Left ventricle myocardium superior (tissue), 1 donor: ENCODE measurements at regions not wholly inside any gene's neighbourhood (a gene's known extent, or its start where the extent isn't known, plus 50 kb on each side); places are given as distances from the start of the nearest gene placed in this dataset.
"Not testable (repeated sequence)": the region's sequence is repeated elsewhere in the genome, so short reads cannot be mapped to it uniquely, and the experiment has no call there.

Experiments
- ATAC-seq: fragments of 200-7000 bp; cut with Tn5 transposase; one replicate; pipeline ENCODE4 v1.9.1; 2020; ENCODE audit warnings: mild to moderate bottlenecking, moderate library complexity
- DNase-seq: peaks from one replicate; pipeline ENCODE4 v3.0.0-alpha.2; 2020
- intact Hi-C: fragments of 100-400 bp; cut with micrococcal nuclease; formaldehyde crosslinking; loops from one replicate; pipeline ENCODE4 v1.11.0; 2022
- donor health status: DM: no; HTN: yes; CAD: no; lungs with severe emphysema.

DNA sequence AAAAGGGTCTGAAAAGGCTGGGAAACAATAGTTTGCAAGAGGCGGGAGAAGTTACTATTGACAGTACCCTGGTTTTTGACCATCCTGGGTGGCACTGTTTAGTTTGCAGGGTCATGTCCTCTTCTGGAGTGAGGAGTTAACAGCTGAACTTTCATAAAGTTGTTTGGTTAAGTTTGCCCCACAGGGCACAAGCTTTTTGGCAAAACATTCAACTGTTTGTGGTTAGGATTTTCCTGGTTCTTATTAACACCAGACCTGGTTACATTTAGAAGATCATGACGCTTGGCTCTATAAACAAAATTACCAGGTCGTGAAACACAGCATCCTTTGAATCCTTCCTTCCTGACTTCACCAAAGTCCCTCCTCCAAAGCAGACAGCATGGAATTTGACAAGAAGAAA is 106.1 kb downstream of the RIN2 start:
- DNase-seq: no peak
- ATAC-seq: no peak
- intact Hi-C loops: no loop called here

DNA sequence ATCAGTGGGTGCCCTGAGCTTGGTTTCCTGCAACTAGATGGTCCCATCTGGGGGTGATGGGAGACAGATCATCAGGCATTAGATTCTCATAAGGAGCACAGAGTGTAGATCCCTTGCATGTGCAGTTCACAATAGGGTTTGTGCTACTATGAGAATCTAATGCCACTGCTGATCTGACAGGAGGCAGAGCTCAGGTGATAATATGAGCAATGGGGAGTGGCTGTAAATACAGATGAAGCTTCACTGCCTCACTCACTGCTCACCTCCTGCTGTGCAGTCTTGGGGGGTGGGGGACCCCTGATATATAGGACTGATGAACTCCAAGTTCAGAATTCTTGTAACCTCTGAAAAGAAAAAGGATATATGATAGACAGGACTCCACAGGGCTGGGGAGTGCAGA is 108.0 kb downstream of the RIN2 start:
- DNase-seq (no peak), ATAC-seq (no peak)

DNA sequence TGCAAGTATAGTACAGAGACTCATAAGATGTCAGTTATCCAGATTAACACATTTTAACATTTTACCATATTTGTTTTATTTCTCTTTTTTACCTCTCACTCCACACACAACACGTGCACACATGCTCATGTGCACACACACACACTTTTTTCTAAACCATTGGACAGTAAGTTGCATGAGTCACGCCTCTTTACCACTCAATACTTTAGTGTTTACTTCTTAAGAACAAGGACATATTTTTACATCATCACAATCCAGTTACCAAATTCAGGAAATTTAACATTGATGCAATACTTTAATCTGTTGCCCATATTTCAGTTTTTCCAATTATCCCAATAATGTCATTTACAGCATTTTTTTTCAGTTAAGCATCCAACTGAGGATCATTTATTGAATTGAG is 109.0 kb downstream of the RIN2 start:
- ATAC-seq: no peak
- intact Hi-C loops: no loop called here

More for the DNA sequence above, 108.0 kb downstream of the RIN2 start:
- intact Hi-C loops: no loop called here

DNA sequence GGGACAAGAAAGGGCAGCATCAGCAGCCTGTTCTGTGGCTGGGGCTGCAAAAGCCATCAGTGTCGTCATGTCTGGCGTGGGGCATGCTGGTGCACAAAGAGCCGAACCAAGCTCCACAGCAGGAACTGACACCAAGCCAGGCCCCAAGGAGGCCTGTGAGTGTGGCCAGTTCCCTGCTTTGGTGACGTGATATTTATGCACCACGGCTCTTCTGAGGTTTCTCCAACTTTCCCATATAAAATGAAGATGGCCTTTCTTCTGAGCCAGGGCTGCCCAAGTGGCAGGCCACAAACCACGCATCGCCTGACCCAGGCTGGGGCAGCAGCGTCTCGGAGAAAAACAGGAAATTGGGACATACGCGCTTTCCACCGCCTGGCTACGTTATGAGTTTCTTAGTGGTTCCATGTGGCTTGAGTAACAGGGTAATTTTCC is 109.9 kb downstream of the RIN2 start:
- intact Hi-C loops: no loop called here
- ATAC-seq: peak; percentile 57

More for the DNA sequence above, 109.0 kb downstream of the RIN2 start:
- DNase-seq: no peak

DNA sequence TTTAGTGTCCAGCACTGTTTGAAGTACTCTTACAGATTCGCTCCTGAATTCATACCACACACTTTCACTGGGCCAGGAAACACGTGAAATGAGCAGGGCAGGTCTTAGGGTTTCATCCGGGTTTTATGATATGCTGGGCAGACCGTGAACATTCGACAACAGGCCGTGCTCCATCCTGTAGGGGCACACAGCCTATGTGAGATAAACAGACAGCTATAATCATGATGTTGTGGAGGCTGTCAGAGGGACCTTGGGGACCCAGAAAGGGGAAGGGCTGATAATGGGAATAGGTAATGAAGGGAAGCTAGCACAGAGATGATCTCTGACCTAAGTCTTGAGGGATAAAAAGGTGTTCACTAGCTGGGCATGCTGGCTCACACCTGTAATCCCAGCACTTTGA is 110.4 kb downstream of the RIN2 start:
- ATAC-seq (no peak), DNase-seq (no peak)
- intact Hi-C loops: no loop called here

More for the DNA sequence above, 109.9 kb downstream of the RIN2 start:
- peak; percentile 51 for DNase-seq

DNA sequence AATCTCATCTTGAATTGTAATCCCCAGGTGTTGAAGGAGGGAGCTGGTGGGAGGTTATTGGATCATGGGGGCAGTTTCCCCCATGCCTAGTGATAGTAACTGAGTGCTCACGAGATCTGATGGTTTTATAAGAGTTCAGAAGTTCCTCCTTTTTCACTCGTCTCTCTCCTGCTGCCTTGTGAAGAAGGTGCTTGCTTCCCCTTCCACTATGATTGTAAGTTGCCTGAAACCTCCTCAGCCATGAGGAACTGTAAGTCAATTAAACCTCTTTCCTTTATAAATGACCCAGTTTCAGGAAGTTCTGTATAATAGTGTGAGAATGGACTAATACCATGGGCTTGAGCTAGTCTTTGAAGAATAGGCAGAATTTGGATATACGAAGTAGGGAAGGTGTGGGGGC is 113.9 kb downstream of the RIN2 start:
- ATAC-seq (no peak), DNase-seq (no peak)
- intact Hi-C loops: no loop called here

DNA sequence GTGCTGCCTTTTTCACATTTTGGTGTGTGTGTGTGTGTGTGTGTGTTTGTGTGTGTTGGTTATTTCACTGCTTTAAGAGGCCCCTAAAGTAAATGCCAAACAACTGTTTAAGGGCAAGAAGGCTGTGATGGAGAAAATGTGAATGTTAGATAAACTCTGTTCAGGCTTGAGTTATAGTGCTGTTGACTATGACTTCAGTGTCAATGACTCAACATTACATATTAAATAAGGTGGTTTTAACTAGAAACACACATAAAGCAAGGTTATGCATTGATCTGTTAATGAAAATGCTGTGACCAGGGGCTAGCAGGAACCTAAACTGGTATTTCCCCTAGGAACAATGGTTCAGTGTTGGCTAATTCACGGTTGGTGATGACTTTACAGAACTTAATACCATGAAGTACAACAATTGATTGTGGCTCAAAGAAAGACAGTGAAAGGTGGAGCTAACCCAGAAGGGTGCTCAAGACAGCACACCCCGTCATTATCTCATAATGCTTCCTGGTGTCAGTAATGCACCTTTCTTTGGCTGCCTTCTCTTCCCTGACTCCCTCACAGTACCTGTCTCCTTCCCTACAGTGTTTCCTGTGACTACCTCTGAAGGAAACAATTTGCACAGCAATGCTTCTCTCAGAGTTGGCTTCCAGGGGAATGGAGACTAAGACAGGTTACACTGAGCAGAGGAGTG is 116.1 kb downstream of the RIN2 start:
- no peak for DNase-seq
- intact Hi-C loops: no loop called here
- ATAC-seq: no peak

DNA sequence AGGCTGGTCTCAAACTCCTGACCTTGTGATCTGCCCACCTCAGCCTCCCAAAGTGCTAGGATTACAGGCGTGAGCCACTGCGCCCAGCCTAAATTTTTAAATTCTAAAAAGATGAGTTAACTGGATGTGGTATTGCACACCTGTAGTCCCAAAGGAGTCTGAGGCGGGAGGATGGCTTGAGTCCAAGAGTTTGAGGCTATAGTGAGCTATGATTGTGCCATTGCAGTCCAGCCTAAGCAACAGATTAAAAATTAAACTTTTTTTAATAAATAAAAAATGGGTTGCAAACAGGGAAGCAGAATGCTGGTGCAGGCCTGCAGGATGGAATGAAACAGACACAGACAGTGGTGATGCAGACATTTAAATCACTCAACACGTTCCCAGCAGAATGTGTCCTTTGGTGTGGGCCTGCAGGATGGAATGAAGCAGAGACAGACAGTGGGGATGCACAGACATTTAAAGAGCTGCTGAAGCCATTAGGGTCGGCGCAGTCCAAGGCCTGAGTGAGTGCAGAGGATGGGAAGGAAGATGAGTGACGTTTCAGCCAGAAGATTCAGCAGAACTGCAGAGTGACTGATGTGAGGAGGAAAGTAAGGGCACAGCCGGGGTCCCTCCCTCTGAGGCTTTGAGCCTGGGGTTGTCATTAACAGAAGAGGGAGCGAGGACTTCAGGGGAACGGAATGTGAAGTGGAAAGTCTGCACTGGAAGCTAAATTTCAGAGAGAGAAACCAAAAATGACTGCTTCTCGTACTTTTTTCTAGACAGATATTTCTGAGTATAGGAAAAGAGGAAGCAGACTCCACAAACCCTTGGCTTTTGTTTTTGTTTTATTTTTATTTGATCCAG is 117.5 kb downstream of the RIN2 start:
- intact Hi-C loops: no loop called here
- ATAC-seq (peak; percentile 72), DNase-seq (no peak)

DNA sequence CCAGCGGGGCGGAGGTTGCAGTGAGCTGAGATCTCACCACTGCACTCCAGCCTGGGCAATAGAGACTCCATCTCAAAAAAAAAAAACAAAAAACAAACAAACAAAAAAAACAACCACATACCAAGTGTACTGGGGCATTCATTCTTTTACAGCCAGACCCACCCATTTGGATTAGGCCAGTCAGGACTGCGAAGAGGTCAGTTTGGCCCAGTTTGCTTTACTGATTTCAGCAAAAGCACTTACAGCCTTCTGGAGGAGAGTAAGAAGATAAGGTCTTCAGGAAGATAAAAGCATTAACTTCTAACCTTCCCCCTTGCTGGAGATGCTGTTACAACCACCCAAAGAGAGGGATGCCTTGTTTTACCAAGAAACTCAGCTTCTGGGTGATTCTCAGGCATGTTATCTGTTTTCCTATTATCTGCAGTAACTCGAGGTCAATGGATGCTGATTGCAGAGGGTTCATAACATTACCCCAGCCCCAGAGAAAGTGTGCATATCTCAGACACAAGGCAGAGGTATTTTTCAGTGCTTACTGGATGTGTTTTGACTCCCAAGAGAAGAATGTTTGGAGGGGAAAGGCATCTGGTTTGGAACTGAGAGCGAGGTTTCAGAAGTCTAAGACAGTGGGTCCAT is 118.9 kb downstream of the RIN2 start:
- ATAC-seq (no peak), DNase-seq (no peak)
- intact Hi-C loops: no loop called here

DNA sequence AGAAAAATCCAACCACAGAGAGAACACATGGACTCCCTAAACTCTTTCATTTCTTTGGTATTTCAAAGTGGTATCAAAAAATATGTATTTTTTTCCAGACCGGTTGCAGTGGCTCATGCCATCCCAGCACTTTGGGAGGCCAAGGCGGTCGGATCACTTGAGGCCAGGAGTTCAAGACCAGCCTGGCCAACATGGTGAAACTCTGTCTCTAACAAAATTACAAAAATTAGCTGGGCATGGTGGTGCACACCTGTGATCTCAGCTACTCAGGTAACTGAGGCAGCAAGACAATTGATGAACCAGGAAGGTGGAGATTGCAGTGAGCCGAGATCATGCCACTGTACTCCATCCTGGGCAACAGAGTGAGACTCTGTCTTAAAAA is 121.8 kb downstream of the RIN2 start:
- intact Hi-C loops, ATAC-seq, DNase-seq: not testable (repeated sequence)

DNA sequence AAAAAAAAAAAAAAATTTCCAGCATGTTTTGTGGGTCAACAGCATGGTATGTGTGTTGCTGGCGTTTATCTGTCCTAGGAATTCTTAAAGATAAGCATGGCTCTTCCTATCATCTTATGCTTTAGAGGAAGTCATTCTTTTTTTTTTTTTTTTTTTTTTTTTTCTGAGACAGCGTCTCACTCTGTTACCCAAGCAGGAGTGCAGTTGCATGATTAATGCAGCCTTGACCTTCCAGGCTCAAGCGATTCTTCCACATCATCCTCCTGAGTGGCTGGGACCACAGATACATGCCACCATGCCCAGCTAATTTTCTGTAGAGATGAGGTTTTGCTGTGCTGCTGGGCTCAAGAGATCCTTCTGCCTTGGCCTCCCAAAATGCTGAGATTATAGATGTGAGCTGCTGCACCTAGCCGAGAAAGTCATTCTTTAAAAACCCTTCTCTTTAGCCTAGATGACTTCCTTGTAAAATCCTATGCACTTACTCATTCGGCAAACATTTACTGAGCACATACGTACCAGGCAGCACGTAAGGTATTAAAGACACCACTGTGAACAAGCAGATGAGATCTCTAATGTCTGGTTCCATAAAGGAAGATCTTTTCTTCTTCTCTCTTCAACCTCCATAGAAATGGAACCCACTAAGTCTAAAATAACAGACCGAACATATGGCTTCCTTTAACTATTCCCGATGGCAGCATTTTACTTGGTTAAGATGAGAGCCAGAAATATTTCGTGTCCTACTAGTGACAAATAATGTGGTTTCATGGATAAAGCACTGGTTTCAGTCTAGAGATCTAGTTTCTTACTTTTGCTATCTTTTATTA is 122.4 kb downstream of the RIN2 start:
- intact Hi-C loops: no loop called here
- DNase-seq: no peak
- no peak for ATAC-seq

DNA sequence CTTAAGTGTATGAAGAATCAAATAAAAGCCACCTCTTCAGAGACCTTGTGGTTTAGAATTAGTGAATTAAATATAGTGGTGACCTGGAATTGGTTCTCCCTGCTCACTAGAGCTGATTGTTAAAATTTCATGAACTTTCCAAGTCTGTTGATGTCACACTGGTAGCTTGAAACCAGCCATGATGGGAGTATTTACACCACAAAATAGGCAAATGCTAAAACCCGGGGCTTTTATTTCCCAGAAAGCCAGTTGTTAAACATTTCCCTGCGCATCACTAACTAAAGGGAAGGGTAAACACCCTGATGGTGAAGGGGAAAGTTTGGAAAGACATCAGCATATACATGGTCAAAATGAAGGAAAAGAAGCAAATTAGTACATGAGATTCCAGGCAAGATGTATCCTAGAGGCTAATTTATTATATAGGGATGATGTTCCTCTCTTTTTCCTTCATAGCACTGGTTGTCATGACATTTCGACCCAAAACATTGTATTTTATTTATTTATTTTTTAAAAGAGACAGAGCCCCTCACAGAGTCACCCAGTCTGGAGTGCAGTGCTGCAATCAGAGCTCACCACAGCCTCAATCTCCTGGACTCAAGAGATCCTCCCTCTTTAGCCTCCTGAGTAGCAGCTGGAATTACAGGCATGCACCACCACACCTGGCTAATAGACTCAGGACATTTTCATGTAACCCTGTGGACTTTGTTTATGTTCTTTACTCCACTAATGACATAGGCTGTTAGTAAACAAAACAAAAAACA is 123.2 kb downstream of the RIN2 start:
- ATAC-seq: no peak
- intact Hi-C loops: no loop called here
- DNase-seq: no peak

DNA sequence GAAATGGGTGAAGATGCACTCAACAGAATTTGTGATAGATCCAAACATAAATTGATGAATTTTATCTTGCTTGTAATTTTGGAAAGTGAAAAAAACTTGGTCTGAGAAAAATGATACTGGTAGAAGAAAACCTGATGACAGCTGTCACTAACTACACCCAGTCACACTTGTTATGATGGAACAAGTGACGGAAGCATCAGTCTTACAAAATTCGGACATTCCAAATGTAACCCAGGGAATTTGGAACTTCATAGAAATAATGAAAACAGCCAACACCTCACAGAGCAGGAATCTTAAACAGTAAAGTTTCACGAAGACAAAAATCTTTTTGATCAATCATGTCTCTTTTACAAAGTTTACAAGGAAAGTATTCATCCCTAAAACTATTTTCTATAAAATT is 123.9 kb downstream of the RIN2 start:
- ATAC-seq (no peak), DNase-seq (no peak)
- intact Hi-C loops: no loop called here

DNA sequence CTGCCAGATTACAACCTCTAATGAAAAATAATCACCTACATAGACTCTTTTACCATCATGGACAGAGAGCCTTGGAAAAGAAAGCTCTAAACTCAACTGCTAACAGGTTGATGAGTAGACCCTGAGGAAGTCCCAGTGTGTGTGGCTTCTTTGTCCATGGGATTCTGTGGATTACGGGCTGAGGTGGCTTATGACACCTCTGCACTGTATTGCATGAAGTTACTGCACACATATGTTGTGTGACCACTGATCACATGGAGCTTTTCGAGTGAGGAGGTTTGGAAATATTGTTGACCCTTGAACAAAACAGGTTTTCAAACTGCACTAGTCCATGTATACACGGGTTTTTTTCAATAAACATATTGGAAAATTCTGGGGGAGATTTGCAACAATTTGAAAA is 124.4 kb downstream of the RIN2 start:
- intact Hi-C loops: no loop called here
- DNase-seq: no peak
- no peak for ATAC-seq

DNA sequence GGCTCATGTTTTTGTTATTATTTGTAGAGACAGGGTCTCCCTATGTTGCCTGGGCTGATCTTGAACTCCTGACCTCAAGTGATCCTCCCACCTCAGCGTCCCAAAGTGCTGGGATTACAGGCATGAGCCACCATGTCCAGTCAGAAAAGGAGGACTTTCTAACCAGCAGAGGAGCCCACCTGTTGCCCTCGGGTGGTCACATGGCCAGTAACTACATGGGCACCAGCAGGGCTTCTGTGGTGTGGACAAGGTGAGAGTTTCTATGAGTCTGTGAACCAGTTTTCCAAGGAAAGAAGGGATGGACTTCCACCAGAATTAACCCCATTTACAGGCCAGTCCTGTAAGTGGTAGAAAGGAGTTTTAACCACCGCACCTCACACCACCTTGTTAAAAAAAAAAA is 125.4 kb downstream of the RIN2 start:
- intact Hi-C loops: no loop called here
- no peak for DNase-seq
- no peak for ATAC-seq

DNA sequence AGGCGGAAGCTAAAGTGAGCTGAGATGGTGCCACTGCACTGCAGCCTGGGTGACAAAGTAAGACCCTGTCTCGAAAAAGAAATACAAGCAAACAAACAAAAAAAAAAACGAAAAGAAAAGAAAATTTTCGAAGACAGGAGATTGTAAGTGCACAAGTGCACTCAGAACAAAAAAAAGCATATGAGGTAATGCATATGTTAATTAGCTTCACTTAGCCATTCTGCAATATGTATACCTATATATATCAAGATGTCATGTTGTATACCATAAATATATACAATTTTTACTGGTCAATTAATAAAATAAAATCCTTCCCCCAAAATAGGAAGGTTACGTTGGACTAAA is 127.5 kb downstream of the RIN2 start:
- intact Hi-C loops: no loop called here
- ATAC-seq (no peak), DNase-seq (no peak)

DNA sequence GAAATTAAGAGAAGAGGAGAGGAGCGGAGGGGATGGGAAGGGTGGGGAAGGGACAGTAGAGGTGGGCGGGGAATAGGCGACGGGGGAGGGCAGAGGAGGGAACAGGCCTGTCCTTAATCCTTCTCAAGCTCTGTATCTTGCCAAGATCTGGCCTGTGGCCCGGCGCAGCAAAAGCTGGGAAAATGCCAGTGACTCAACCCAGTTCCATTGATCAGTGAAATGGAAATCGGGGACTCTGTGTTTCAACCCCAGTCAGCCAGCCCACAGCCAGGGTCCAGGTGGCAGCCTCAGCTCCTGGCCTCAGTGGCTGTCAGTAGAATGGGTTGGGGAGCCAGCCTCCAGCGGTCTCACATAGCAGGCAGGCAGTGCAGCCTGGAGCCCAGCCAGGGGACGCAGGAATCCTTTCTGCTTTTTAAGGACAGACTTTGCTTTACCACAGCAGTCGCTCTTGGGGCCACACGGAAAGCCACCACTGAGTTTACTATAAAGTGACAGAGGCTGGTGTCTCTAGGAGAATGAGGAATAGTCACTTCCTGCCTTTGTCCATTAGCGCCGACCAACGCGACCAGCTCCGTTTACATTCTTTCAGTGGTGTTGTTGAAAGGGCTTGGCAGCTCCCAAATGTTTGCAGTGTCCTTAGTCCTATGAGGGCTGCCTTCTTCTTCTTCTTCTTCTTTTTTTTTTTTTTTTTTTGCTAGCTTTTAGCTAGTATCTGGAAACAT is 128.0 kb downstream of the RIN2 start:
- DNase-seq (peak; percentile 69), ATAC-seq (peak; percentile 51)
- intact Hi-C loops: no loop called here

DNA sequence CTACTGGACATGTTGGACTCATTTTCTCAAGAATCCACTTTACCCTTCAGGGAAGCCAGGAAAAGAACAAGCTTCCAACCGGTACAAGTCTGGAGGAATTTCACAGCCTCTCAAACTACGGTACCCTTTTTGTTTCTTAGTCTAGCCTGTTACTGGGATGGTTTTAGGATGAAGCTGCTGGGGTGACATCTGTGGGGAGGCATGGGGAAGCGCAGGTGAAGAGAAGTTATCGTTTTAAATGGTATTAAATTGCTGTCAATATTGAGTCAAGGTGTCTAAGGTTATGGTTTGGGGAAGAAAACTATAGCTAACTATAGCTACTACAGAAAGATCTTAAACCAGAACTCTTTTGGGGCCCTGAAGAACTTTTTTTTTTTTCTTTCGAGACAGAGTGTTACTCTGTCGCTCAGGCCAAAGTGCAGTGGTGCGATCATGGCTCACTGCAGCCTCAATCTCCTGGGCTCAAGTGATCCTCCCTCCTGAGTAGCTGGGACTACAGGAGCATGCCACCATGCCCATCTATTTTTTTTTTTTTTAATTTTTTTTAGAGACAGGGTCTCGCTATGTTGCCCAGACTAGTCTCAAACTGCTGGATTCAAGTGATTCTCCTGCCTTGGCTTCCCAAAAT is 128.7 kb downstream of the RIN2 start:
- ATAC-seq (no peak), DNase-seq (no peak)
- intact Hi-C loops: no loop called here
